Hepatocyte (in vitro differentiated cells): ENCODE measurements at regions not wholly inside any gene's neighbourhood (a gene's known extent, or its start where the extent isn't known, plus 50 kb on each side); places are given as distances from the start of the nearest gene placed in this dataset.
"Not testable (repeated sequence)": the region's sequence is repeated elsewhere in the genome, so short reads cannot be mapped to it uniquely, and the experiment has no call there.

Experiments used
- CTCF ChIP-seq: fragments of 200-600 bp; sonication (generic); IDR thresholded peaks from 2 replicates; pipeline ENCODE4 v1.5.1; 2016; ENCODE audit warnings: antibody characterized with exemption, mild to moderate bottlenecking; ENCODE audit not compliant: poor library complexity
- EZH2phosphoT487 ChIP-seq: fragments of 200-600 bp; sonication (generic); IDR thresholded peaks from one replicate; pipeline ENCODE4 v1.6.1; 2018; ENCODE audit warnings: antibody characterized with exemption, mild to moderate bottlenecking, low read depth, moderate library complexity; ENCODE audit not compliant: unreplicated experiment, severe bottlenecking

- TF ChIP-seq EZH2phosphoT487, CTCF: not testable (repeated sequence)
Measured at GRCh38 chr1:100821919-100822318, 72.7 kb downstream of the EXTL2 start.
